Stimulated activated CD4-positive, alpha-beta T cell treated with anti-CD3 and anti-CD28 coated beads, Interleukin-1b, Interleukin-23, amount 100 ng/mL, for 4 hours (primary cell): ENCODE measurements at regions not wholly inside any gene's neighbourhood (a gene's known extent, or its start where the extent isn't known, plus 50 kb on each side); places are given as distances from the start of the nearest gene placed in this dataset.
"Not testable (repeated sequence)": the region's sequence is repeated elsewhere in the genome, so short reads cannot be mapped to it uniquely, and the experiment has no call there.

Experiments
- DNase-seq, 2 donors: peaks; one replicate each; pipeline ENCODE4 v3.0.0-alpha.2; 2020; ENCODE audit warnings: low read depth in 2 of 2

GRCh38 chr10:30531751-30532530 is 97.6 kb downstream of the LYZL2 start:
- no peak for DNase-seq

GRCh38 chr10:30529373-30529998 is 95.5 kb downstream of the MAP3K8 start:
- DNase-seq: peak; percentile 44 to 50

GRCh38 chr10:30528429-30528786 is 94.4 kb downstream of the MAP3K8 start:
- DNase-seq: no peak

- DNase-seq: no peak
Observed at GRCh38 chr10:30527623-30528428, 93.8 kb downstream of the MAP3K8 start.

GRCh38 chr10:30522661-30523078 is 88.7 kb downstream of the MAP3K8 start:
- DNase-seq: not testable (repeated sequence)

GRCh38 chr10:30518907-30519306 is 84.9 kb downstream of the MAP3K8 start:
- no peak for DNase-seq
